Type B pancreatic cell (in vitro differentiated cells): ENCODE measurements at regions not wholly inside any gene's neighbourhood (a gene's known extent, or its start where the extent isn't known, plus 50 kb on each side); places are given as distances from the start of the nearest gene placed in this dataset.

Experiments
- DNase-seq: peaks from one replicate; pipeline ENCODE4 v3.0.0; 2021; ENCODE audit warnings: mixed read lengths; ENCODE audit not compliant: unreplicated experiment; ENCODE audit errors: extremely low spot score
- H3K27ac Mint-ChIP-seq: 2 replicates; pipeline ENCODE4 v1.8.0; 2021; ENCODE audit warnings: mild to moderate bottlenecking, mixed read lengths
- H3K27me3 Mint-ChIP-seq: 2 replicates; pipeline ENCODE4 v1.8.0; 2021; ENCODE audit warnings: mixed read lengths
- H3K36me3 Mint-ChIP-seq: 2 replicates; pipeline ENCODE4 v1.8.0; 2021; ENCODE audit warnings: mixed read lengths
- H3K4me1 Mint-ChIP-seq: one replicate; pipeline ENCODE4 v1.8.0; 2021; ENCODE audit warnings: mixed read lengths; ENCODE audit not compliant: unreplicated experiment
- H3K4me3 Mint-ChIP-seq: 2 replicates; pipeline ENCODE4 v1.8.0; 2021; ENCODE audit warnings: mild to moderate bottlenecking, mixed read lengths
- H3K9me3 Mint-ChIP-seq: 2 replicates; pipeline ENCODE4 v1.8.0; 2021; ENCODE audit warnings: mixed read lengths
- TF ChIP-seq, protein P1 (sequence below): fragments of 200-600 bp; sonication (generic); conservative IDR thresholded peaks from 2 replicates; pipeline ENCODE4 v1.5.0; 2021; ENCODE audit warnings: antibody characterized with exemption, mild to moderate bottlenecking

DNA sequence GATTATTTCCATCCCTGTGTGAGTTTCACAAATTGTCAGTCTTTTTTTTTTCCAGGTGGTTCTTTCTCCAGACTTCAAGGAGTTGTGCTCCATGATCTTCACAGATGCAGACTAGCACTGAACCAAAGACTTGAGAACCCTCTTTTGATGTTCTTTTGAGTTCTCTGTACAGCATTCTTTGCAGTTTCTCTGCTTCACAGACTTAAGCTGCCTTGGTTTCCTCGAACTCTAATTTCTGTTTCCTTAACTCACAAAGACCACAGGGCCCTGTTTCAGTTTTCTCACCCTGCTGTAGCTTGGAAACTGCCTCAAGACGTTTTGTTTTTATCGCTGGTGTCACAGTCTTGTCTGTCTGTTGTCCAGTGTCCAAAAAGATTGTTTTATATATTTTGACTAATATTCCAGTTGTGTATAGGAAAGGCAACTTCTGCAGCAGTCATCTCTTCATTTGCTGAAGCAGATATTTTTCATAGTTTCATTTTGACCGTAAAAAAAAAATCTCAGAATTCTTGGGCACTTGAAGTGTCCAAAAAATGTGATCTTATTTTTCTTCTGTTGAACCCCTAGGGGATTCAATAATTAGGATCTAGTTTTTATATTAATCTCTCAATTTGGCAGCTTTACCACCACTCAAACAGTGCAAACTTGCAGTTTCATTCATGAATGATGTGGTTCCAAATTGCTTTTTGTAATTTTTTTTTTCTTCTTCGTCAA lies 97.0 kb upstream of the MC4R start:
- Mint-ChIP-seq H3K36me3 (no peaks in the 10 kb centered on the region), H3K4me1 (no peaks in the 10 kb centered on the region), H3K9me3 (no peaks in the 10 kb centered on the region), H3K4me3 (no peak overlapping the region), H3K27ac (no peak overlapping the region), H3K27me3 (no peaks in the 10 kb centered on the region)
- TF ChIP-seq, protein P1, sequence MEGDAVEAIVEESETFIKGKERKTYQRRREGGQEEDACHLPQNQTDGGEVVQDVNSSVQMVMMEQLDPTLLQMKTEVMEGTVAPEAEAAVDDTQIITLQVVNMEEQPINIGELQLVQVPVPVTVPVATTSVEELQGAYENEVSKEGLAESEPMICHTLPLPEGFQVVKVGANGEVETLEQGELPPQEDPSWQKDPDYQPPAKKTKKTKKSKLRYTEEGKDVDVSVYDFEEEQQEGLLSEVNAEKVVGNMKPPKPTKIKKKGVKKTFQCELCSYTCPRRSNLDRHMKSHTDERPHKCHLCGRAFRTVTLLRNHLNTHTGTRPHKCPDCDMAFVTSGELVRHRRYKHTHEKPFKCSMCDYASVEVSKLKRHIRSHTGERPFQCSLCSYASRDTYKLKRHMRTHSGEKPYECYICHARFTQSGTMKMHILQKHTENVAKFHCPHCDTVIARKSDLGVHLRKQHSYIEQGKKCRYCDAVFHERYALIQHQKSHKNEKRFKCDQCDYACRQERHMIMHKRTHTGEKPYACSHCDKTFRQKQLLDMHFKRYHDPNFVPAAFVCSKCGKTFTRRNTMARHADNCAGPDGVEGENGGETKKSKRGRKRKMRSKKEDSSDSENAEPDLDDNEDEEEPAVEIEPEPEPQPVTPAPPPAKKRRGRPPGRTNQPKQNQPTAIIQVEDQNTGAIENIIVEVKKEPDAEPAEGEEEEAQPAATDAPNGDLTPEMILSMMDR = no peak
- no peak for DNase-seq

DNA sequence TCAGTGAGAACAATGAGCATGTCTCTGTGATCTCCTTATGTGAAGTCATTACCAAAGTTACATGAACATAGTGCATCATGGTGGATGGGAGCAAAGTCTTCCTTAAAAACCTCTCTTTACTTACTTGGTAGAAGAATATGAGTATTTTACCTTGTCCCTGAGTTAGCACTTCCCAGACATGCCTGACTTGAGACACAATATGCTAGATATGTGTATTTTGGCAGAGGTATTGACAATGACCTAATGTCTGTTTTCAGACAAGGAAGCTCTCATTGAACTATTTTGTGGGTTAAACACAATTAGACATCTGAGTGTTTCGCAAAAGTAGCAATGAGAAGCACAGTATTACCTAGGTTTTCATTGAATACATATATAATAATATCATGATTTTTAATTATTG lies 99.1 kb upstream of the MC4R start:
- Mint-ChIP-seq H3K27me3 (no peaks in the 10 kb centered on the region), H3K27ac (no peak overlapping the region), H3K4me3 (no peak overlapping the region), H3K36me3 (no peaks in the 10 kb centered on the region), H3K4me1 (no peaks in the 10 kb centered on the region), H3K9me3 (no peaks in the 10 kb centered on the region)
- TF ChIP-seq, protein P1 = no peak
- no peak for DNase-seq

DNA sequence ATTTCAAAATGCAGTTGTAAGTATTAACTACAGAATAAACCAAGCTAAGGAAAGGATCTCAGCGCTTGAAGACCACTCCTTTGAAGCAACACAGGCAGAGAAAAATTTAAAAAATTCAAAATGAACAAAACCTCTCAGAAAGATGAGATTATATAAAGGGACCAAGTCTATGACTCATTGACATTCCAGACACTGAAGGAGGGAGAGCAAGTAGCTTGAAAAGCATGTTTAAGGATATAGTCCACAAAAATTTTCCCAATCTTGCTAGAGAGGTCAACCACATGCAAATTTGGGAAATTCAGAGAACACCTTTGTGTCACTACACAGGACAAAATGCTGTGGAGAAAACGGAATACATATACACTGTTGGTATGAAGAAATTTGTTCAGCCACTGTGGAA lies 112.6 kb upstream of the MC4R start:
- Mint-ChIP-seq H3K9me3 (peaks cover 7% of the 10 kb centered on the region), H3K4me3 (no peak overlapping the region), H3K4me1 (peaks cover 4% of the 10 kb centered on the region), H3K27ac (no peak overlapping the region), H3K27me3 (peaks cover 4% of the 10 kb centered on the region), H3K36me3 (no peaks in the 10 kb centered on the region)
- TF ChIP-seq, protein P1 = no peak
- no peak for DNase-seq

DNA sequence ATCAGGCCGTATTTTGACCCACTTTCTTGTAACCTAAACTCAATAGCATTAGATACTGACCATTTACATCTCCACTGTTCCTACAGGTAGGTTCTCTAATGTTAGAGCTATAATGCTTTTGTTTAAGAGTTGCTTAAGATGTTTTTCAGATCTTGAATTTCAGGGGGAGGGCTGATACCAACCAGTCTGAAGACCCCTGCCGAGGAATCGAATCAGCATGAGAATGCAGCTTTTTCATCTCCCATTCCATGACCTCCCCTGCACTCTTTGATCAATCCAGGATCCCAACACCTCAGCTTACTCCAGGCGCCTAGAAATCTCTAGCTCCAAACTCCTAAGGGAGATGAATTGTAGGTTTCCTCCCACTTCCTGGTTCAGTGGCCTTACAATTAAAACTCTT lies 120.5 kb upstream of the MC4R start:
- Mint-ChIP-seq H3K27ac (no peak overlapping the region), H3K27me3 (no peaks in the 10 kb centered on the region), H3K4me3 (no peak overlapping the region), H3K36me3 (no peaks in the 10 kb centered on the region), H3K9me3 (no peaks in the 10 kb centered on the region), H3K4me1 (no peaks in the 10 kb centered on the region)
- TF ChIP-seq, protein P1 = no peak
- DNase-seq = no peak

DNA sequence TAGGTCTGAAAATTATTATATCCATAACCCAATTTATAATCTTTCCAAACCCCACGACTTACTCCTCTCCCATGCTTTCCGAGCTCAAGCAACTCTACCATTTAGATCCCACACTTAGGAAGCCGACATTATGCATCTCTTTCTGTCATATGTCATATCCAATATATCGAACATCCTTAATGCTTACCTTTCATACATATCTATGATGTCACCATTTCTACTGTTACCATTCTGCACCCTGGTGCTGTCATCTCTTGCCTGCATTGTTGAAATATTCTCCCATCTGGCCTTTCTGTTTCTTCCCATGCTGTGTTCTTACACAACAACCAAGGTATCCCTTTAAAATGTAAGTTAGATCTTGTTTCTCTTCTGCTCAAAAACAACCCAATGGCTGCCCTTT lies 127.1 kb upstream of the MC4R start:
- Mint-ChIP-seq H3K4me3 (no peak overlapping the region), H3K9me3 (no peaks in the 10 kb centered on the region), H3K27me3 (no peaks in the 10 kb centered on the region), H3K4me1 (no peaks in the 10 kb centered on the region), H3K27ac (no peak overlapping the region), H3K36me3 (no peaks in the 10 kb centered on the region)
- TF ChIP-seq, protein P1 = no peak
- DNase-seq = no peak
